ENCODE measurements at regions not wholly inside any gene's neighbourhood (a gene's known extent, or its start where the extent isn't known, plus 50 kb on each side); places are given as distances from the start of the nearest gene placed in this dataset.

DNA sequence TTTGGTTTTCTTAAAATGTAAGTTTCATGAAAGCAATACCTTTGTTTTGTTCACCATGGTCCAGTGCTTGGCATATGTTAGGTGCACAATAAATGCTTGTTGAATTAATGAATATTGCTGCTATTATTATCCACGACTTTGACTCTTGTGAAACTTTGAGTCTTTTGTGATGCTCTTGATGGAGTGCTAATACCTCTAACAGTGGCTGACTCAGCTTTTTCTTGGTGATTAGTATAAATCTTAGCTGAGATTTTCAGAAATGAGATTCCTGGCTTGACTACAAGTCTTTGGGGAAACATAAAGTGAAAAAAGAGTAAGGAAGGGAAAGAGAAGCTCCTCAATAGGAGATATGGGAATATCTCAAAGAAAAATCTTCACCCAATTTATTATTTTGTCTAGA is 375.2 kb upstream of the RPS6KA3 start:
- Histone ChIP-seq H3K36me3 (ENCODE audit: control insufficient read depth, insufficient read depth, low read length) (no peaks in the 10 kb centered on the region), H3K4me3 (ENCODE audit: low read depth, low read length) (no peak overlapping the region), H3K27me3 (ENCODE audit: control insufficient read depth, insufficient read depth, low read length) (no peaks in the 10 kb centered on the region)
- TF ChIP-seq, protein P1, sequence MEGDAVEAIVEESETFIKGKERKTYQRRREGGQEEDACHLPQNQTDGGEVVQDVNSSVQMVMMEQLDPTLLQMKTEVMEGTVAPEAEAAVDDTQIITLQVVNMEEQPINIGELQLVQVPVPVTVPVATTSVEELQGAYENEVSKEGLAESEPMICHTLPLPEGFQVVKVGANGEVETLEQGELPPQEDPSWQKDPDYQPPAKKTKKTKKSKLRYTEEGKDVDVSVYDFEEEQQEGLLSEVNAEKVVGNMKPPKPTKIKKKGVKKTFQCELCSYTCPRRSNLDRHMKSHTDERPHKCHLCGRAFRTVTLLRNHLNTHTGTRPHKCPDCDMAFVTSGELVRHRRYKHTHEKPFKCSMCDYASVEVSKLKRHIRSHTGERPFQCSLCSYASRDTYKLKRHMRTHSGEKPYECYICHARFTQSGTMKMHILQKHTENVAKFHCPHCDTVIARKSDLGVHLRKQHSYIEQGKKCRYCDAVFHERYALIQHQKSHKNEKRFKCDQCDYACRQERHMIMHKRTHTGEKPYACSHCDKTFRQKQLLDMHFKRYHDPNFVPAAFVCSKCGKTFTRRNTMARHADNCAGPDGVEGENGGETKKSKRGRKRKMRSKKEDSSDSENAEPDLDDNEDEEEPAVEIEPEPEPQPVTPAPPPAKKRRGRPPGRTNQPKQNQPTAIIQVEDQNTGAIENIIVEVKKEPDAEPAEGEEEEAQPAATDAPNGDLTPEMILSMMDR (IDR thresholded peaks at IDR 0.05; ENCODE audit: insufficient read depth, low read length, poor library complexity, severe bottlenecking) = no peak
- no peak for DNase-seq (ENCODE audit: low read depth)

DNA sequence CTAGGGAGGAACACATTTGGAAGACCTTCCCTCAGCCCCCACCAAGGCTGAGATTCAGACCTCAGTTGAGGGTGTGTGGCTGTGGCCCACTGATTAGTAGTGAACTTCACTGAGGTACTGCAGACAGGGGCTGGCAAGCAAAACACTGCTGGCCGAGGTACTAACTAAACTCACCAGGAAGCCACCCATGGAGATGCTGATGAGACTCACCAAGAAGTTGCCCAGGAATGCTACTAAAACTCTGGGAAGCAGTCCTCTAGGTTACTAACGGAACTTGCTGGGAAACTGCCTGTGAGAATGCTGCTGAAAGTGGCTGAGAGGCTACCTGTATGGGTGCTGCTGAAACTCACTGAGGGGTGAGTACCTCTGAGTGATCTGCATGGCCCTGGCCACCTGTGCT is 372.4 kb upstream of the RPS6KA3 start:
- Histone ChIP-seq H3K36me3 (ENCODE audit: control insufficient read depth, insufficient read depth, low read length) (no peaks in the 10 kb centered on the region), H3K27me3 (ENCODE audit: control insufficient read depth, insufficient read depth, low read length) (no peaks in the 10 kb centered on the region), H3K4me3 (ENCODE audit: low read depth, low read length) (no peak overlapping the region)
- TF ChIP-seq, protein P1 (IDR thresholded peaks at IDR 0.05; ENCODE audit: insufficient read depth, low read length, poor library complexity, severe bottlenecking) = no peak
- no peak for DNase-seq (ENCODE audit: low read depth)

DNA sequence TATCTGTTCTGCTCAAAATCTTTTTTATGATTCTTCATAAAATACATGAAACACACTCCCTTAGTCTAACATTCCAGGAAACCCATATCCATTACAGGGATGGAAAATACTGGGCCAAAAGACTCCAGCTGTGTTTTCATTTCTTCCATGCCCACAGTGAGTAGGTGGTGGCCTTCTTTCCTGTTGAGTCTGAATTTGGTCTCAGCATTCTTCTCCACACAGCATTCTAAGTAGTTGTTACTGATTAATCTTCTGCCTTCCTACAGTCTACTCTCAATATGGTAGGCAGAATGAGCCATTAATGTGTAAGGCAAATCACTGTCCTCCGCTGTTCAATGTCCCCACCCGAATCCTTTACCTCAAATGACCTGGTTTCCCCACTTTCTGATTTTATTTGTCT is 370.6 kb upstream of the RPS6KA3 start:
- TF ChIP-seq, protein P1 (IDR thresholded peaks at IDR 0.05; ENCODE audit: insufficient read depth, low read length, poor library complexity, severe bottlenecking) = no peak
- no peak for DNase-seq (ENCODE audit: low read depth)
- H3K36me3 ChIP-seq (ENCODE audit: control insufficient read depth, insufficient read depth, low read length) = no peaks in the 10 kb centered on the region
- H3K4me3 ChIP-seq (ENCODE audit: low read depth, low read length) = no peak overlapping the region
- no peaks in the 10 kb centered on the region for H3K27me3 ChIP-seq (ENCODE audit: control insufficient read depth, insufficient read depth, low read length)

DNA sequence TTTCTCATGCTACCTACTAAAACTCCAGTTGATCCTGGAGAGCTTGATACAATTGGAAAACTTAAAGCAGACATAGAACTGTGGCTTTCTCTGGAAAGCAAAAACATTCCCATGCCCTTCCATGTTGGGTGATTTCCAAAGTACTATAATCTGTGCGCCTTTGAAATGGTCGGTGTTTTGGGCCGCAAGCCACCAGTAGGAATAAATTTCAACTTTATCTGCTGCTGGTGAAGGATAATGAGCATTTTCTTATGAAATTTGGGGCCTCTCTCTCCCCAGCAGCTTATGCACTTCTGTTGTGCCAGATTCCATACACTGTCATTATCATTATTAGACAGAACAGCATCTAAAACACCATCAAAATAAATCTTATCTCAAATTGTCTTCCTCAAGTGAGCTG is 366.7 kb upstream of the RPS6KA3 start:
- no peak overlapping the region for H3K4me3 ChIP-seq (ENCODE audit: low read depth, low read length)
- TF ChIP-seq, protein P1 (IDR thresholded peaks at IDR 0.05; ENCODE audit: insufficient read depth, low read length, poor library complexity, severe bottlenecking) = no peak
- no peak for DNase-seq (ENCODE audit: low read depth)
- H3K36me3 ChIP-seq (ENCODE audit: control insufficient read depth, insufficient read depth, low read length) = no peaks in the 10 kb centered on the region
- H3K27me3 ChIP-seq (ENCODE audit: control insufficient read depth, insufficient read depth, low read length) = no peaks in the 10 kb centered on the region

DNA sequence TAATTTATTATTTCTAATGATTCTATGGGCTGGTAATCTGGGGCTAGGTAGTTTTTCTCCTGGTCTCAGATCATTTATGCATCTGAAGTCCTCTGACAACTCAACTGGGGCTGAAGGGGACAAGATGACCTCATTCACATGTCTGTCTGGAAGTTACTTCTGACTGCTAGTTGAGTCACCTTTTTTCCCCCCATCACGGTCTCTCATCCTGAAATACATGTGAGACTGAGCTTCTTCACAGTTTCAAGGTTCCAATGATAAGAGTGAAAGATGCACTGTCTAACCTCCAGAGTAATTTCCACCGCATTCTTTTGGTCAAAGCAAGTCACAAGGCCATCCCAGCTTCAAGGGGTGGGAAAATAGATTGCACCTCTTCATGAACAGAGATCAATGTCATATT is 356.7 kb upstream of the RPS6KA3 start:
- peak; percentile 47 for DNase-seq (ENCODE audit: low read depth)
- no peaks in the 10 kb centered on the region for H3K36me3 ChIP-seq (ENCODE audit: control insufficient read depth, insufficient read depth, low read length)
- no peaks in the 10 kb centered on the region for H3K27me3 ChIP-seq (ENCODE audit: control insufficient read depth, insufficient read depth, low read length)
- H3K4me3 ChIP-seq (ENCODE audit: low read depth, low read length) = no peak overlapping the region
- TF ChIP-seq, protein P1 (IDR thresholded peaks at IDR 0.05; ENCODE audit: insufficient read depth, low read length, poor library complexity, severe bottlenecking) = no peak

DNA sequence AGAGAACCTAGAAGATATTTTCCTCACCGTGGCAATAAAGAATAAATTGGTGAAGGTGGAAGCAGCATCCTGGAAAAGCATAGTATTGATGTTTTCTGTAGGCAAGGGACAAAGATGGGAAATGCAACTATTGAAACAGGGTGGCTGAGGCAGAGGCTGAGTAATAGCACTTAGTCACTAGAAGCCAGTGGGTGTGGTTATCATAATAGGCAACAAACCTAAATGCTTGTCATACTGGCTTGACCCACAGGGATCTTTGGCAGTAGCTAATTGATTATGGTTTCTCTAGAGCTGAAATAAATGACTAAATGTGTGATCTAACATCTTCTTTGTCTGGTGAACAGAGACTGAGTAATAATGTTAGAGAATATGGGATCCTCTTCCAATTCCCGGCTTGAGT is 353.6 kb upstream of the RPS6KA3 start:
- no peak for DNase-seq (ENCODE audit: low read depth)
- TF ChIP-seq, protein P1 (IDR thresholded peaks at IDR 0.05; ENCODE audit: insufficient read depth, low read length, poor library complexity, severe bottlenecking) = no peak

More for the DNA sequence above, 353.6 kb upstream of the RPS6KA3 start:
- Histone ChIP-seq H3K4me3 (ENCODE audit: low read depth, low read length) (no peak overlapping the region), H3K27me3 (ENCODE audit: control insufficient read depth, insufficient read depth, low read length) (no peaks in the 10 kb centered on the region), H3K36me3 (ENCODE audit: control insufficient read depth, insufficient read depth, low read length) (no peaks in the 10 kb centered on the region)

Data from kidney epithelial cell (primary cell).